HUES48 (cell line): ENCODE measurements at regions not wholly inside any gene's neighbourhood (a gene's known extent, or its start where the extent isn't known, plus 50 kb on each side); places are given as distances from the start of the nearest gene placed in this dataset.

ENCODE experiments used
- H3K27ac ChIP-seq: one replicate; pipeline ENCODE4 v1.7.0; 2013; ENCODE audit warnings: low read depth, low read length, inconsistent platforms
- H3K27me3 ChIP-seq: 2 replicates; pipeline ENCODE4 v1.6.1; 2013; ENCODE audit warnings: mild to moderate bottlenecking, low read length; ENCODE audit not compliant: control insufficient read depth, insufficient read depth
- H3K36me3 ChIP-seq: 2 replicates; pipeline ENCODE4 v1.6.1; 2013; ENCODE audit warnings: low read length; ENCODE audit not compliant: control insufficient read depth, insufficient read depth
- H3K4me1 ChIP-seq: 2 replicates; pipeline ENCODE4 v1.6.1; 2013; ENCODE audit warnings: mild to moderate bottlenecking, low read length; ENCODE audit not compliant: control insufficient read depth, insufficient read depth
- H3K4me3 ChIP-seq: 2 replicates; pipeline ENCODE4 v1.5.1; 2013; ENCODE audit warnings: mild to moderate bottlenecking, low read depth, low read length
- H3K9ac ChIP-seq: 2 replicates; pipeline ENCODE4 v1.6.1; 2013; ENCODE audit warnings: mild to moderate bottlenecking, low read depth, low read length, moderate library complexity
- H3K9me3 ChIP-seq: 2 replicates; pipeline ENCODE4 v1.6.1; 2013; ENCODE audit warnings: low read length; ENCODE audit not compliant: control insufficient read depth, insufficient read depth

- Histone ChIP-seq H3K36me3 (no peaks in the 10 kb centered on the region), H3K9me3 (no peaks in the 10 kb centered on the region), H3K9ac (no peak overlapping the region), H3K4me3 (no peak overlapping the region), H3K27me3 (no peaks in the 10 kb centered on the region), H3K27ac (no peak overlapping the region), H3K4me1 (no peaks in the 10 kb centered on the region)
These were observed 248.6 kb upstream of the NREP start for GRCh38 chr5:112005623-112005930.

- no peaks in the 10 kb centered on the region for H3K9me3 ChIP-seq
- H3K9ac ChIP-seq, result no peak overlapping the region
- H3K4me1 ChIP-seq, result no peaks in the 10 kb centered on the region
- H3K36me3 ChIP-seq, result no peaks in the 10 kb centered on the region
- no peak overlapping the region for H3K4me3 ChIP-seq
- H3K27ac ChIP-seq, result no peak overlapping the region
- no peaks in the 10 kb centered on the region for H3K27me3 ChIP-seq
These were observed 248.1 kb upstream of the NREP start for GRCh38 chr5:112004867-112005622.

- no peaks in the 10 kb centered on the region for H3K4me1 ChIP-seq
- no peak overlapping the region for H3K4me3 ChIP-seq
- H3K9ac ChIP-seq, result no peak overlapping the region
- no peaks in the 10 kb centered on the region for H3K27me3 ChIP-seq
- H3K27ac ChIP-seq, result no peak overlapping the region
- H3K9me3 ChIP-seq, result no peaks in the 10 kb centered on the region
- no peaks in the 10 kb centered on the region for H3K36me3 ChIP-seq
These were observed 245.4 kb upstream of the NREP start for GRCh38 chr5:112002376-112002775.

GRCh38 chr5:111999286-111999685, 242.3 kb upstream of the NREP start:
- H3K36me3 ChIP-seq, result no peaks in the 10 kb centered on the region
- H3K9ac ChIP-seq, result no peak overlapping the region
- H3K9me3 ChIP-seq, result no peaks in the 10 kb centered on the region
- no peak overlapping the region for H3K4me3 ChIP-seq
- H3K27ac ChIP-seq, result no peak overlapping the region
- H3K27me3 ChIP-seq, result no peaks in the 10 kb centered on the region
- no peaks in the 10 kb centered on the region for H3K4me1 ChIP-seq

- Histone ChIP-seq H3K36me3 (no peaks in the 10 kb centered on the region), H3K4me3 (no peak overlapping the region), H3K9me3 (no peaks in the 10 kb centered on the region), H3K9ac (no peak overlapping the region), H3K4me1 (no peaks in the 10 kb centered on the region), H3K27me3 (no peaks in the 10 kb centered on the region), H3K27ac (no peak overlapping the region)
These were observed 241.9 kb upstream of the NREP start for GRCh38 chr5:111998871-111999270.

- Histone ChIP-seq H3K4me3 (no peak overlapping the region), H3K36me3 (no peaks in the 10 kb centered on the region), H3K9ac (no peak overlapping the region), H3K27ac (no peak overlapping the region), H3K27me3 (no peaks in the 10 kb centered on the region), H3K9me3 (no peaks in the 10 kb centered on the region), H3K4me1 (no peaks in the 10 kb centered on the region)
These were observed 240.7 kb upstream of the NREP start for GRCh38 chr5:111997711-111998110.

- H3K4me3 ChIP-seq, result no peak overlapping the region
- no peaks in the 10 kb centered on the region for H3K4me1 ChIP-seq
- H3K36me3 ChIP-seq, result no peaks in the 10 kb centered on the region
- H3K27me3 ChIP-seq, result no peaks in the 10 kb centered on the region
- no peak overlapping the region for H3K9ac ChIP-seq
- H3K27ac ChIP-seq, result no peak overlapping the region
- peaks cover under 1% of the 10 kb centered on the region for H3K9me3 ChIP-seq
These were observed 240.3 kb upstream of the NREP start for GRCh38 chr5:111997308-111997707.

GRCh38 chr5:111996574-111996973, 239.6 kb upstream of the NREP start:
- peaks cover 6% of the 10 kb centered on the region for H3K9me3 ChIP-seq
- no peaks in the 10 kb centered on the region for H3K27me3 ChIP-seq
- no peak overlapping the region for H3K27ac ChIP-seq
- H3K4me1 ChIP-seq, result no peaks in the 10 kb centered on the region
- no peak overlapping the region for H3K9ac ChIP-seq
- no peaks in the 10 kb centered on the region for H3K36me3 ChIP-seq
- H3K4me3 ChIP-seq, result no peak overlapping the region

GRCh38 chr5:111995701-111996100, 238.7 kb upstream of the NREP start:
- H3K9me3 ChIP-seq, result peaks cover 6% of the 10 kb centered on the region
- H3K9ac ChIP-seq, result no peak overlapping the region
- no peaks in the 10 kb centered on the region for H3K36me3 ChIP-seq
- H3K4me3 ChIP-seq, result no peak overlapping the region
- no peaks in the 10 kb centered on the region for H3K27me3 ChIP-seq
- no peak overlapping the region for H3K27ac ChIP-seq
- no peaks in the 10 kb centered on the region for H3K4me1 ChIP-seq

GRCh38 chr5:111993242-111993641, 236.2 kb upstream of the NREP start:
- Histone ChIP-seq H3K9me3 (peaks cover 6% of the 10 kb centered on the region), H3K9ac (no peak overlapping the region), H3K27me3 (no peaks in the 10 kb centered on the region), H3K36me3 (no peaks in the 10 kb centered on the region), H3K4me1 (no peaks in the 10 kb centered on the region), H3K4me3 (no peak overlapping the region), H3K27ac (no peak overlapping the region)

- Histone ChIP-seq H3K36me3 (no peaks in the 10 kb centered on the region), H3K4me1 (no peaks in the 10 kb centered on the region), H3K27me3 (no peaks in the 10 kb centered on the region), H3K9me3 (no peaks in the 10 kb centered on the region), H3K27ac (no peak overlapping the region), H3K4me3 (no peak overlapping the region), H3K9ac (no peak overlapping the region)
These were observed 227.1 kb upstream of the NREP start for GRCh38 chr5:111984044-111984443.

GRCh38 chr5:111983459-111983858, 226.5 kb upstream of the NREP start:
- no peak overlapping the region for H3K9ac ChIP-seq

More at GRCh38 chr5:111983459-111983858, 226.5 kb upstream of the NREP start:
- Histone ChIP-seq H3K9me3 (no peaks in the 10 kb centered on the region), H3K4me3 (no peak overlapping the region), H3K27me3 (no peaks in the 10 kb centered on the region), H3K4me1 (no peaks in the 10 kb centered on the region), H3K36me3 (no peaks in the 10 kb centered on the region), H3K27ac (no peak overlapping the region)
